ENCODE measurements at regions not wholly inside any gene's neighbourhood (a gene's known extent, or its start where the extent isn't known, plus 50 kb on each side); places are given as distances from the start of the nearest gene placed in this dataset.

- no peaks in the 10 kb centered on the region for H3K9me3 ChIP-seq
- no peaks in the 10 kb centered on the region for H3K4me1 ChIP-seq
- H3K27me3 ChIP-seq (ENCODE audit: insufficient read depth in 3 of 3, low read length in 2 of 3), result no peaks in the 10 kb centered on the region
- intact Hi-C loops (cut with DNase I), result no loop called here
- H3K4me3 ChIP-seq, result no peak overlapping the region
- TF ChIP-seq CTCF (IDR thresholded peaks at IDR 0.05), result no peak
- WGBS, 3 donors, result 88 to 94% (median 94%) methylated on average over 10 of the region's 10 CpGs
- H3K36me3 ChIP-seq (ENCODE audit: insufficient read depth in 1 of 2, low read depth in 1 of 2), result no peaks in the 10 kb centered on the region
- DNase-seq, result no peak
- ATAC-seq, result no peak
- H3K27ac ChIP-seq, result no peak overlapping the region
Observed at GRCh38 chr6:44663860-44664634, 276.5 kb downstream of the CDC5L start.

- TF ChIP-seq CTCF (IDR thresholded peaks at IDR 0.05), result no peak
- ATAC-seq (no peak), DNase-seq (no peak)
- Histone ChIP-seq H3K27me3 (ENCODE audit: insufficient read depth in 3 of 3, low read length in 2 of 3) (no peaks in the 10 kb centered on the region), H3K4me3 (no peak overlapping the region), H3K4me1 (no peaks in the 10 kb centered on the region), H3K36me3 (ENCODE audit: insufficient read depth in 1 of 2, low read depth in 1 of 2) (no peaks in the 10 kb centered on the region), H3K9me3 (no peaks in the 10 kb centered on the region), H3K27ac (no peak overlapping the region)
- intact Hi-C loops (cut with DNase I), result no loop called here
- WGBS, 3 donors, result 89 to 94% (median 92%) methylated on average over 4 of the region's 4 CpGs
Observed at GRCh38 chr6:44664716-44665115, 277.2 kb downstream of the CDC5L start.

GRCh38 chr6:44665143-44665542 is 277.6 kb downstream of the CDC5L start:
- Histone ChIP-seq H3K27me3 (ENCODE audit: insufficient read depth in 3 of 3, low read length in 2 of 3) (no peaks in the 10 kb centered on the region), H3K4me1 (no peaks in the 10 kb centered on the region), H3K36me3 (ENCODE audit: insufficient read depth in 1 of 2, low read depth in 1 of 2) (no peaks in the 10 kb centered on the region), H3K9me3 (no peaks in the 10 kb centered on the region), H3K4me3 (no peak overlapping the region), H3K27ac (no peak overlapping the region)
- WGBS, 3 donors, result 88 to 96% (median 94%) methylated on average over 3 of the region's 3 CpGs
- intact Hi-C loops (cut with DNase I), result no loop called here
- no peak for TF ChIP-seq CTCF (IDR thresholded peaks at IDR 0.05)
- DNase-seq (no peak), ATAC-seq (no peak)

- Histone ChIP-seq H3K9me3 (no peaks in the 10 kb centered on the region), H3K4me1 (no peaks in the 10 kb centered on the region), H3K27ac (no peak overlapping the region), H3K36me3 (ENCODE audit: insufficient read depth in 1 of 2, low read depth in 1 of 2) (no peaks in the 10 kb centered on the region), H3K27me3 (ENCODE audit: insufficient read depth in 3 of 3, low read length in 2 of 3) (no peaks in the 10 kb centered on the region), H3K4me3 (no peak overlapping the region)
- WGBS, 3 donors, result 91 to 94% (median 94%) methylated on average over 9 of the region's 9 CpGs
- no peak for TF ChIP-seq CTCF (IDR thresholded peaks at IDR 0.05)
- intact Hi-C loops (cut with DNase I), result no loop called here
- DNase-seq, result no peak
- ATAC-seq, result no peak
Observed at GRCh38 chr6:44665683-44666082, 278.2 kb downstream of the CDC5L start.

- DNase-seq, result no peak
- Histone ChIP-seq H3K36me3 (ENCODE audit: insufficient read depth in 1 of 2, low read depth in 1 of 2) (no peaks in the 10 kb centered on the region), H3K4me3 (no peak overlapping the region), H3K27me3 (ENCODE audit: insufficient read depth in 3 of 3, low read length in 2 of 3) (peaks cover 0 to 1% (median 0%) of the 10 kb centered on the region in 3 donors), H3K4me1 (no peaks in the 10 kb centered on the region), H3K27ac (no peak overlapping the region), H3K9me3 (no peaks in the 10 kb centered on the region)
- intact Hi-C loops (cut with DNase I), result no loop called here
- no peak for TF ChIP-seq CTCF (IDR thresholded peaks at IDR 0.05)
- 88 to 96% (median 90%) methylated on average over 3 of the region's 3 CpGs for WGBS, 3 donors
- no peak for ATAC-seq
Observed at GRCh38 chr6:44666324-44666723, 278.8 kb downstream of the CDC5L start.
